ENCODE measurements at regions not wholly inside any gene's neighbourhood (a gene's known extent, or its start where the extent isn't known, plus 50 kb on each side); places are given as distances from the start of the nearest gene placed in this dataset.

DNA sequence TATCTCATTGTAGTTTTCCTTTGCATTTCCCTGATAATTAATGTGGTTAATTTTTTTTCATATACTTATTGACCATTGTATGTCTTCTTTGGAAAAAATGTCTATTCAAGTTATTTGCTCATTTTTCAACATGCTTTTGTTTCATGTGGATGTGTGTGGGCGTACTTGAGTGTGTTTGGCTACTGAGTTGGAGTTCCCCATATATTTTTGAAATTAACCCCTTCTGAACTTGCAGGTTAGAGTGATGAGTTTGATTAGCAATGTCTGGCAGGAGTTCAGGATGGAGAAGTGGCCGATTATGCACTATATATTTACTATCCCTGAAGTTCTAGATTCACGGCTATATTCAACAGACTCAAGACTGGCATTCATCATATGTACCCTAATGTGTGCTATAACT lies 250.4 kb upstream of the TTC14 start:
- ChIA-PET CTCF (no interaction called here), POLR2A (ENCODE audit: low non-redundant PET) (no interaction called here)
- no TSS peak for BruUV-seq (replicated peaks)
- DNase-seq (ENCODE audit: low spot score) = no peak
- H3K27ac ChIP-seq (ENCODE audit: low read depth, low read length, poor library complexity, severe bottlenecking) = no peak overlapping the region
- H3K27me3 ChIP-seq (replicated peaks; ENCODE audit: insufficient read depth, low read depth, low read length, poor library complexity) = no peaks in the 10 kb centered on the region
- no peaks in the 10 kb centered on the region for H3K36me3 ChIP-seq (ENCODE audit: insufficient read depth, low read length, poor library complexity, severe bottlenecking)
- TF ChIP-seq EZH2 (IDR thresholded peaks at IDR 0.05; ENCODE audit: borderline replicate concordance, low read depth, low read length, poor library complexity, severe bottlenecking) = no peak
- no peak for TF ChIP-seq CTCF (conservative IDR thresholded peaks at IDR 0.05; ENCODE audit: low read depth, low read length)
- intact Hi-C loops (cut with micrococcal nuclease; ENCODE audit: unreplicated experiment) = no loop called here
- no peak overlapping the region for H3K4me3 ChIP-seq (ENCODE audit: low read depth, low read length, poor library complexity, severe bottlenecking)
- H3K9me3 ChIP-seq (ENCODE audit: low read depth, low read length, poor library complexity, severe bottlenecking) = no peaks in the 10 kb centered on the region
- H3K4me1 ChIP-seq (ENCODE audit: insufficient read depth, low read length, poor library complexity, severe bottlenecking) = no peaks in the 10 kb centered on the region

- BruUV-seq (replicated peaks) = no TSS peak
- ChIA-PET CTCF (no interaction called here), POLR2A (ENCODE audit: low non-redundant PET) (no interaction called here)
- Histone ChIP-seq H3K4me3 (ENCODE audit: low read depth, low read length, poor library complexity, severe bottlenecking) (no peak overlapping the region), H3K4me1 (ENCODE audit: insufficient read depth, low read length, poor library complexity, severe bottlenecking) (no peaks in the 10 kb centered on the region), H3K9me3 (ENCODE audit: low read depth, low read length, poor library complexity, severe bottlenecking) (no peaks in the 10 kb centered on the region), H3K36me3 (ENCODE audit: insufficient read depth, low read length, poor library complexity, severe bottlenecking) (no peaks in the 10 kb centered on the region), H3K27ac (ENCODE audit: low read depth, low read length, poor library complexity, severe bottlenecking) (no peak overlapping the region), H3K27me3 (replicated peaks; ENCODE audit: insufficient read depth, low read depth, low read length, poor library complexity) (no peaks in the 10 kb centered on the region)
- no peak for DNase-seq (ENCODE audit: low spot score)
- TF ChIP-seq EZH2 (IDR thresholded peaks at IDR 0.05; ENCODE audit: borderline replicate concordance, low read depth, low read length, poor library complexity, severe bottlenecking) (no peak), CTCF (conservative IDR thresholded peaks at IDR 0.05; ENCODE audit: low read depth, low read length) (no peak)
- intact Hi-C loops (cut with micrococcal nuclease; ENCODE audit: unreplicated experiment) = no loop called here
These were observed 249.7 kb upstream of the TTC14 start for GRCh38 chr3:180352261-180352660.

GRCh38 chr3:180354214-180354613 lies 247.7 kb upstream of the TTC14 start:
- CTCF ChIA-PET = no interaction called here
- intact Hi-C loops (cut with micrococcal nuclease; ENCODE audit: unreplicated experiment) = no loop called here
- DNase-seq (ENCODE audit: low spot score) = no peak
- POLR2A ChIA-PET (ENCODE audit: low non-redundant PET) = no interaction called here
- Histone ChIP-seq H3K4me3 (ENCODE audit: low read depth, low read length, poor library complexity, severe bottlenecking) (no peak overlapping the region), H3K27ac (ENCODE audit: low read depth, low read length, poor library complexity, severe bottlenecking) (no peak overlapping the region), H3K27me3 (replicated peaks; ENCODE audit: insufficient read depth, low read depth, low read length, poor library complexity) (no peaks in the 10 kb centered on the region), H3K4me1 (ENCODE audit: insufficient read depth, low read length, poor library complexity, severe bottlenecking) (no peaks in the 10 kb centered on the region), H3K9me3 (ENCODE audit: low read depth, low read length, poor library complexity, severe bottlenecking) (no peaks in the 10 kb centered on the region), H3K36me3 (ENCODE audit: insufficient read depth, low read length, poor library complexity, severe bottlenecking) (no peaks in the 10 kb centered on the region)
- TF ChIP-seq EZH2 (IDR thresholded peaks at IDR 0.05; ENCODE audit: borderline replicate concordance, low read depth, low read length, poor library complexity, severe bottlenecking) (no peak), CTCF (conservative IDR thresholded peaks at IDR 0.05; ENCODE audit: low read depth, low read length) (no peak)
- no TSS peak for BruUV-seq (replicated peaks)
